PFSK-1 (cell line): ENCODE measurements at regions not wholly inside any gene's neighbourhood (a gene's known extent, or its start where the extent isn't known, plus 50 kb on each side); places are given as distances from the start of the nearest gene placed in this dataset.

Experiments used
- FOXP2 ChIP-seq: optimal IDR thresholded peaks from 2 replicates; pipeline ENCODE3; 2011; ENCODE audit warnings: borderline replicate concordance, control low read depth, inconsistent platforms; ENCODE audit not compliant: insufficient read depth; ENCODE audit errors: extremely low read length, extremely low read depth
- POLR2AphosphoS5 ChIP-seq: IDR thresholded peaks from 2 replicates; pipeline ENCODE4 v1.6.1; 2012; ENCODE audit warnings: low read depth, mild to moderate bottlenecking, control low read depth, low read length, moderate library complexity
- SIN3A ChIP-seq: IDR thresholded peaks from 2 replicates; pipeline ENCODE4 v1.6.1; 2012; ENCODE audit warnings: mild to moderate bottlenecking, low read length, moderate library complexity, borderline replicate concordance; ENCODE audit not compliant: insufficient read depth
- TAF1 ChIP-seq: IDR thresholded peaks from 2 replicates; pipeline ENCODE4 v1.6.1; 2012; ENCODE audit warnings: low read length, control low read depth, borderline replicate concordance; ENCODE audit not compliant: insufficient read depth
- TF ChIP-seq, protein P1 (sequence below), 2 experiments: IDR thresholded peaks; 2 replicates each; pipeline versions ENCODE4 v1.6.1 to v1.8.0; 2011 to 2012; ENCODE audit warnings: low read depth in 2 of 2, low read length in 2 of 2, control low read depth in 1 of 2, inconsistent platforms in 1 of 2, mild to moderate bottlenecking in 1 of 2, moderate library complexity in 1 of 2; ENCODE audit not compliant: insufficient read depth in 1 of 2

DNA sequence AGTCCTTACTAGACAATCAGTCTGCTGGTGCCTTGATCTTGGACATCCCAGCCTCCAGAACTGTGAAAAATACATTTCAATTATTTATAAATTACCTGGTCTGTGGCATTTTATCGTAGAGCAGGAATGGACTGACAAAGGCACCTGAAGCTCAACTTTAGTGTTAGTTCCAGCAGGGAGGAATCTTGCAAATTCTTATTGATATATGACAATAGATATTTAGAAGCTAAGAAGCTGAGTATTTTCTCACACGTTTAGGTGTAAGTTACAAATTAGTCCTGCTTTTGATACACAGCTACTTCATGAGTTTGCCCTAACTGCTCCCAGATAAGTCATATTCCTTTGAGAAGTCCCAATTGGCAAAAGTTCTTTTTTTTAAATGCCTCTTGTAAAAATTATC lies 138.0 kb upstream of the ZNF217 start:
- no peak for TF ChIP-seq TAF1
- no peak for TF ChIP-seq FOXP2
- TF ChIP-seq, protein P1, sequence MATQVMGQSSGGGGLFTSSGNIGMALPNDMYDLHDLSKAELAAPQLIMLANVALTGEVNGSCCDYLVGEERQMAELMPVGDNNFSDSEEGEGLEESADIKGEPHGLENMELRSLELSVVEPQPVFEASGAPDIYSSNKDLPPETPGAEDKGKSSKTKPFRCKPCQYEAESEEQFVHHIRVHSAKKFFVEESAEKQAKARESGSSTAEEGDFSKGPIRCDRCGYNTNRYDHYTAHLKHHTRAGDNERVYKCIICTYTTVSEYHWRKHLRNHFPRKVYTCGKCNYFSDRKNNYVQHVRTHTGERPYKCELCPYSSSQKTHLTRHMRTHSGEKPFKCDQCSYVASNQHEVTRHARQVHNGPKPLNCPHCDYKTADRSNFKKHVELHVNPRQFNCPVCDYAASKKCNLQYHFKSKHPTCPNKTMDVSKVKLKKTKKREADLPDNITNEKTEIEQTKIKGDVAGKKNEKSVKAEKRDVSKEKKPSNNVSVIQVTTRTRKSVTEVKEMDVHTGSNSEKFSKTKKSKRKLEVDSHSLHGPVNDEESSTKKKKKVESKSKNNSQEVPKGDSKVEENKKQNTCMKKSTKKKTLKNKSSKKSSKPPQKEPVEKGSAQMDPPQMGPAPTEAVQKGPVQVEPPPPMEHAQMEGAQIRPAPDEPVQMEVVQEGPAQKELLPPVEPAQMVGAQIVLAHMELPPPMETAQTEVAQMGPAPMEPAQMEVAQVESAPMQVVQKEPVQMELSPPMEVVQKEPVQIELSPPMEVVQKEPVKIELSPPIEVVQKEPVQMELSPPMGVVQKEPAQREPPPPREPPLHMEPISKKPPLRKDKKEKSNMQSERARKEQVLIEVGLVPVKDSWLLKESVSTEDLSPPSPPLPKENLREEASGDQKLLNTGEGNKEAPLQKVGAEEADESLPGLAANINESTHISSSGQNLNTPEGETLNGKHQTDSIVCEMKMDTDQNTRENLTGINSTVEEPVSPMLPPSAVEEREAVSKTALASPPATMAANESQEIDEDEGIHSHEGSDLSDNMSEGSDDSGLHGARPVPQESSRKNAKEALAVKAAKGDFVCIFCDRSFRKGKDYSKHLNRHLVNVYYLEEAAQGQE (IDR thresholded peaks at IDR 0.05; ENCODE audit: insufficient read depth in 1 of 2, low read depth in 2 of 2, low read length in 2 of 2): no peak
- TF ChIP-seq SIN3A: no peak
- TF ChIP-seq POLR2AphosphoS5: no peak

- TF ChIP-seq TAF1 (no peak), SIN3A (no peak), POLR2AphosphoS5 (no peak), FOXP2 (no peak)
- TF ChIP-seq, protein P1 (IDR thresholded peaks at IDR 0.05; ENCODE audit: insufficient read depth in 1 of 2, low read depth in 2 of 2, low read length in 2 of 2): no peak
Measured at GRCh38 chr20:53728359-53728758, 134.7 kb upstream of the ZNF217 start.

DNA sequence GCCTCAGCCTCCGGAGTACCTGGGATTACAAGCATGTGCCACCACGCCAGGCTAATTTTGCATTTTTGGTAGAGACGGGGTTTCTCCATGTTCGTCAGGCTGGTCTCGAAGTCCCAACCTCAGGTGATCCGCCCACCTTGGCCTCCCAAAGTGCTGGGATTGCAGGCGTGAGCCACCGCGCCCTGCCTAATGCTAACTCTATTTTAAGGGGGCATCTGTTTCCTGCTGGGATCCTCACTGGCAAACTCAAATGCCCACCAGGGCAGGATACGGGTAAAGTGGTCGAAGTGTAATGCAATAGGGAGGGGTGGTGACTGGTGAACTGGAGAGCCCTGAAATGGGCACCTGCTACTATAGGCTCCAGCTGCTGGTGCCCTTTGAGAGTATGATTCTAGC lies 131.9 kb upstream of the ZNF217 start:
- TF ChIP-seq, protein P1 (IDR thresholded peaks at IDR 0.05; ENCODE audit: insufficient read depth in 1 of 2, low read depth in 2 of 2, low read length in 2 of 2): no peak
- TF ChIP-seq TAF1: no peak
- no peak for TF ChIP-seq FOXP2
- no peak for TF ChIP-seq POLR2AphosphoS5
- TF ChIP-seq SIN3A: no peak

DNA sequence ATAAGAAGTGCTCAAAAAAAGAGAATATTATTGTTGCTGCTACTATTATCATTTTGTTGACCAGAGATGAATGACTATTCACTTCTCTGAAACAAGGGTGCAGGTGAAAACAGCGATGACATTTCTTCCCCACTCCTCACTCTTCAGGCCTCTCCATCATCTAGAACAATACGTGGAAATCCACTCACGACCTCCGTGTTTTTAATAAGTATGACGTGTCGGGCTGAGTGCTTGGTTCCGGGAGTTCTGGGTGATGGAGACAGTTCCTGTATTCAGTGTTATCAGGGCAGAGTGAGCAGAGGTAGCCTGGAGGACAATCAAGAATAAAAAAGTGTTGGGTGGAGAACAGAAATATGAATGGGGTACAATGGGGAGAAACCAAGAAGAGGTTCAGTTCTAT lies 130.0 kb upstream of the ZNF217 start:
- TF ChIP-seq SIN3A (no peak), FOXP2 (no peak), TAF1 (no peak), POLR2AphosphoS5 (no peak)
- TF ChIP-seq, protein P1 (IDR thresholded peaks at IDR 0.05; ENCODE audit: insufficient read depth in 1 of 2, low read depth in 2 of 2, low read length in 2 of 2): no peak

DNA sequence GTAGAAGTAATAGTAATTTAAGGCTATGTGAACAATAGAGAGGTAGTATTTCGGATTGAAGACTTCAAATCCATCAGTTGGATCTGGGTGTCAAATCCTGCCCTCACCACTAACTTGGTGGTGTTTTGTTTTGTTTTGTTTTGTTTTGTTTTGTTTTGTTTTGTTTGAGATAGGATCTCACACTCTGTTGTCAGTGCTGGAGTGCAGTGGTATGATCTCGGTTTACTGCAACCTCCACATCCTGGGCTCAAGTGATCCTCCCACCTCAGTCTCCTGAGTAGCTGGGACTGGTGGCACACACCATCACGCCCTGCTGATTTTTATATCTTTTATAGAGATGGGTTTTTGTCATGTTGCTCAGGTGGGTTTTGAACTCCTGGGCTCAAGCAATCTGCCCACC lies 129.4 kb upstream of the ZNF217 start:
- TF ChIP-seq TAF1 (no peak), POLR2AphosphoS5 (no peak), SIN3A (no peak), FOXP2 (no peak)
- TF ChIP-seq, protein P1 (IDR thresholded peaks at IDR 0.05; ENCODE audit: insufficient read depth in 1 of 2, low read depth in 2 of 2, low read length in 2 of 2): no peak
